Neutrophil (primary cell): ENCODE measurements at regions not wholly inside any gene's neighbourhood (a gene's known extent, or its start where the extent isn't known, plus 50 kb on each side); places are given as distances from the start of the nearest gene placed in this dataset.

Source experiments
- H3K27ac ChIP-seq: fragments of 200-600 bp; sonication (generic); 2 replicates; pipeline ENCODE4 v1.5.1; 2016; ENCODE audit warnings: mild to moderate bottlenecking, moderate library complexity
- H3K27me3 ChIP-seq: fragments of 200-600 bp; sonication (generic); 2 replicates; pipeline ENCODE4 v1.6.0; 2016; ENCODE audit warnings: mild to moderate bottlenecking
- H3K36me3 ChIP-seq: fragments of 200-600 bp; sonication (generic); 2 replicates; pipeline ENCODE4 v1.5.1; 2017
- H3K4me1 ChIP-seq, 2 experiments: fragments of 200-600 bp in 1 of 2; sonication (generic) in 1 of 2; 1 replicate in 1 of 2; 2 replicates in 1 of 2; pipeline versions ENCODE4 v1.5.1 to v1.6.1; 2013 to 2016; ENCODE audit warnings: low read depth in 1 of 2, low read length in 1 of 2, mild to moderate bottlenecking in 1 of 2, moderate library complexity in 1 of 2; ENCODE audit not compliant: control insufficient read depth in 1 of 2, insufficient read depth in 1 of 2
- H3K4me3 ChIP-seq, 2 experiments: fragments of 200-600 bp in 1 of 2; sonication (generic) in 1 of 2; 1 replicate in 1 of 2; 2 replicates in 1 of 2; pipeline ENCODE4 v1.5.1; 2013 to 2016; ENCODE audit warnings: low read depth in 1 of 2, low read length in 1 of 2, mild to moderate bottlenecking in 1 of 2, moderate library complexity in 1 of 2
- H3K9me3 ChIP-seq: fragments of 200-600 bp; sonication (generic); 2 replicates; pipeline ENCODE4 v1.5.1; 2016
- CTCF ChIP-seq: fragments of 200-600 bp; sonication (generic); IDR thresholded peaks from 2 replicates; pipeline ENCODE4 v1.5.1; 2016; ENCODE audit warnings: antibody characterized with exemption

GRCh38 chr3:115359536-115359935 lies 212.4 kb upstream of the ZBTB20 start:
- Histone ChIP-seq H3K27me3 (no peaks in the 10 kb centered on the region), H3K4me3 (no peak overlapping the region)
- no peak for TF ChIP-seq CTCF

GRCh38 chr3:115361806-115362205 lies 214.7 kb upstream of the ZBTB20 start:
- no peaks in the 10 kb centered on the region for H3K36me3 ChIP-seq
- H3K27ac ChIP-seq = no peak overlapping the region
- no peaks in the 10 kb centered on the region for H3K4me1 ChIP-seq
- H3K4me3 ChIP-seq = no peak overlapping the region
- H3K9me3 ChIP-seq = no peaks in the 10 kb centered on the region
- TF ChIP-seq CTCF = no peak
- H3K27me3 ChIP-seq = no peaks in the 10 kb centered on the region

More at GRCh38 chr3:115359536-115359935, 212.4 kb upstream of the ZBTB20 start:
- H3K27ac ChIP-seq = no peak overlapping the region
- H3K36me3 ChIP-seq = no peaks in the 10 kb centered on the region
- no peaks in the 10 kb centered on the region for H3K9me3 ChIP-seq
- no peaks in the 10 kb centered on the region for H3K4me1 ChIP-seq

- H3K27ac ChIP-seq = no peak overlapping the region
- H3K4me1 ChIP-seq = no peaks in the 10 kb centered on the region
- no peaks in the 10 kb centered on the region for H3K27me3 ChIP-seq
- TF ChIP-seq CTCF = no peak
- no peaks in the 10 kb centered on the region for H3K36me3 ChIP-seq
- H3K4me3 ChIP-seq = no peak overlapping the region
- no peaks in the 10 kb centered on the region for H3K9me3 ChIP-seq
Measured at GRCh38 chr3:115363071-115363470, 216.0 kb upstream of the ZBTB20 start.

- Histone ChIP-seq H3K27ac (no peak overlapping the region), H3K36me3 (no peaks in the 10 kb centered on the region), H3K9me3 (no peaks in the 10 kb centered on the region), H3K4me3 (no peak overlapping the region), H3K27me3 (no peaks in the 10 kb centered on the region), H3K4me1 (no peaks in the 10 kb centered on the region)
- no peak for TF ChIP-seq CTCF
Measured at GRCh38 chr3:115369021-115369420, 221.9 kb upstream of the ZBTB20 start.

GRCh38 chr3:115375362-115375761 lies 228.3 kb upstream of the ZBTB20 start:
- Histone ChIP-seq H3K27ac (no peak overlapping the region), H3K4me3 (no peak overlapping the region), H3K27me3 (no peaks in the 10 kb centered on the region), H3K36me3 (no peaks in the 10 kb centered on the region), H3K4me1 (no peaks in the 10 kb centered on the region), H3K9me3 (no peaks in the 10 kb centered on the region)
- TF ChIP-seq CTCF = no peak
